ENCODE measurements at regions not wholly inside any gene's neighbourhood (a gene's known extent, or its start where the extent isn't known, plus 50 kb on each side); places are given as distances from the start of the nearest gene placed in this dataset.

- TF ChIP-seq CTCF (IDR thresholded peaks at IDR 0.05) = no peak
- H3K27ac ChIP-seq = no peak overlapping the region
- H3K36me3 ChIP-seq = no peaks in the 10 kb centered on the region
- intact Hi-C loops (cut with DNase I) = no loop called here
- H3K9ac ChIP-seq (ENCODE audit: low read depth in 2 of 2, low read length in 2 of 2) = no peak overlapping the region
- no peak overlapping the region for H3K4me3 ChIP-seq
- DNase-seq = no peak
- H3K4me1 ChIP-seq = no peaks in the 10 kb centered on the region
- no peaks in the 10 kb centered on the region for H3K27me3 ChIP-seq
- H3K9me3 ChIP-seq = no peaks in the 10 kb centered on the region
Measured at GRCh38 chr2:12059616-12060441, 313.4 kb downstream of the LPIN1 start.

DNA sequence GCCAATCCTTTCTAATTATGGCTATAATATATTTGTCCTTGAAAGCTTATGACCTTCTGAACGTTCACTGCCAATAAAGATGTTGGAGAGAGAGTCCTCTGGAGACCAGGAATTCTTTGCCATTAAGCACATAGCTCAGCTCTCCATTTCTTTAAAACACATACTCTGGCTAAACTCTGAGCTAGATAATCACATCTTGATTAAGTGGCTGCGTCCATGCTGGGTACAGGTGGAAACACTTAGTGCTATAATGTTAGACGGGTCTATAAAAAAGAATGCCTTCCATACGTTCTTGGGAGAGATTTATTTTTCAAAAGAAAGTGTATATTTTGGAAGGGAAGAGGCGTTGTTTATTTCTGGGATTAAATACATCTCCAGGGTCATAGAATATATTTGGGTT lies 314.5 kb downstream of the LPIN1 start:
- no peak for DNase-seq
- TF ChIP-seq CTCF (IDR thresholded peaks at IDR 0.05) = no peak
- H3K9me3 ChIP-seq = no peaks in the 10 kb centered on the region
- H3K4me1 ChIP-seq = no peaks in the 10 kb centered on the region
- H3K36me3 ChIP-seq = no peaks in the 10 kb centered on the region
- intact Hi-C loops (cut with DNase I) = no loop called here
- no peaks in the 10 kb centered on the region for H3K27me3 ChIP-seq
- H3K9ac ChIP-seq (ENCODE audit: low read depth in 2 of 2, low read length in 2 of 2) = no peak overlapping the region
- H3K4me3 ChIP-seq = no peak overlapping the region
- no peak overlapping the region for H3K27ac ChIP-seq

- TF ChIP-seq CTCF (IDR thresholded peaks at IDR 0.05) = no peak
- DNase-seq = no peak
- H3K27ac ChIP-seq = no peak overlapping the region
- H3K4me1 ChIP-seq = no peaks in the 10 kb centered on the region
- H3K9ac ChIP-seq (ENCODE audit: low read depth in 2 of 2, low read length in 2 of 2) = no peak overlapping the region
- no peaks in the 10 kb centered on the region for H3K9me3 ChIP-seq
- H3K4me3 ChIP-seq = no peak overlapping the region
- H3K27me3 ChIP-seq = no peaks in the 10 kb centered on the region
- intact Hi-C loops (cut with DNase I) = no loop called here
- no peaks in the 10 kb centered on the region for H3K36me3 ChIP-seq
Measured at GRCh38 chr2:12061286-12062052, 315.0 kb downstream of the LPIN1 start.

DNA sequence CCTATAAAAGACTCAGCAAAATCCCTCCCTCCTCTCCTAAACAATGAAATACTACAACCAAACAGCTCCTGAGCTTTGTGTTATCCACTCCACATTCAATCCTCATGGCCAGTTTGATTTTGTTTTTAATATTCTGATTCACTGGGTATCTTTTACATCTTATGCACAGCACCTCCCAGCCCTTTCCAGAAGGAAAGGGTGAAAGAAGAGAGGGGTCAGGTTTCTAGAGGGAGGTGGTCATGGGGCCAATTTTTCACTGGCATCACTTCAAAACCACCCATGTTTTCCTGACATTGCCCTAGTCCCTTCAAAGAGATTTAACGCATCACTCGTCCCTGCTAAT lies 315.6 kb downstream of the LPIN1 start:
- DNase-seq = no peak
- no peak overlapping the region for H3K9ac ChIP-seq (ENCODE audit: low read depth in 2 of 2, low read length in 2 of 2)
- no peak overlapping the region for H3K27ac ChIP-seq
- no peak for TF ChIP-seq CTCF (IDR thresholded peaks at IDR 0.05)
- H3K27me3 ChIP-seq = no peaks in the 10 kb centered on the region
- no peaks in the 10 kb centered on the region for H3K36me3 ChIP-seq
- no peak overlapping the region for H3K4me3 ChIP-seq
- no peaks in the 10 kb centered on the region for H3K4me1 ChIP-seq
- H3K9me3 ChIP-seq = no peaks in the 10 kb centered on the region
- intact Hi-C loops (cut with DNase I) = no loop called here

- no peak for DNase-seq
- H3K9ac ChIP-seq (ENCODE audit: low read depth in 2 of 2, low read length in 2 of 2) = no peak overlapping the region
- no peak overlapping the region for H3K27ac ChIP-seq
- H3K9me3 ChIP-seq = no peaks in the 10 kb centered on the region
- no peaks in the 10 kb centered on the region for H3K4me1 ChIP-seq
- H3K36me3 ChIP-seq = no peaks in the 10 kb centered on the region
- no peak overlapping the region for H3K4me3 ChIP-seq
- TF ChIP-seq CTCF (IDR thresholded peaks at IDR 0.05) = no peak
- H3K27me3 ChIP-seq = no peaks in the 10 kb centered on the region
- intact Hi-C loops (cut with DNase I) = no loop called here
Measured at GRCh38 chr2:12063210-12063609, 316.8 kb downstream of the LPIN1 start.

Measured in colonic mucosa (tissue), 4 donors.